SK-N-MC (cell line): ENCODE measurements at regions not wholly inside any gene's neighbourhood (a gene's known extent, or its start where the extent isn't known, plus 50 kb on each side); places are given as distances from the start of the nearest gene placed in this dataset.

Experiments used
- EZH2 ChIP-seq: fragments of 200-600 bp; sonication (generic); IDR thresholded peaks from one replicate; pipeline ENCODE4 v1.6.1; 2017; ENCODE audit warnings: antibody characterized with exemption
- FOXP2 ChIP-seq: optimal IDR thresholded peaks from 2 replicates; pipeline ENCODE3; 2011; ENCODE audit warnings: mild to moderate bottlenecking, moderate library complexity; ENCODE audit not compliant: insufficient read depth; ENCODE audit errors: extremely low read length, control extremely low read depth
- POLR2AphosphoS5 ChIP-seq: IDR thresholded peaks from 2 replicates; pipeline ENCODE4 v1.6.1; 2012; ENCODE audit warnings: mild to moderate bottlenecking, low read depth, low read length, borderline replicate concordance

DNA sequence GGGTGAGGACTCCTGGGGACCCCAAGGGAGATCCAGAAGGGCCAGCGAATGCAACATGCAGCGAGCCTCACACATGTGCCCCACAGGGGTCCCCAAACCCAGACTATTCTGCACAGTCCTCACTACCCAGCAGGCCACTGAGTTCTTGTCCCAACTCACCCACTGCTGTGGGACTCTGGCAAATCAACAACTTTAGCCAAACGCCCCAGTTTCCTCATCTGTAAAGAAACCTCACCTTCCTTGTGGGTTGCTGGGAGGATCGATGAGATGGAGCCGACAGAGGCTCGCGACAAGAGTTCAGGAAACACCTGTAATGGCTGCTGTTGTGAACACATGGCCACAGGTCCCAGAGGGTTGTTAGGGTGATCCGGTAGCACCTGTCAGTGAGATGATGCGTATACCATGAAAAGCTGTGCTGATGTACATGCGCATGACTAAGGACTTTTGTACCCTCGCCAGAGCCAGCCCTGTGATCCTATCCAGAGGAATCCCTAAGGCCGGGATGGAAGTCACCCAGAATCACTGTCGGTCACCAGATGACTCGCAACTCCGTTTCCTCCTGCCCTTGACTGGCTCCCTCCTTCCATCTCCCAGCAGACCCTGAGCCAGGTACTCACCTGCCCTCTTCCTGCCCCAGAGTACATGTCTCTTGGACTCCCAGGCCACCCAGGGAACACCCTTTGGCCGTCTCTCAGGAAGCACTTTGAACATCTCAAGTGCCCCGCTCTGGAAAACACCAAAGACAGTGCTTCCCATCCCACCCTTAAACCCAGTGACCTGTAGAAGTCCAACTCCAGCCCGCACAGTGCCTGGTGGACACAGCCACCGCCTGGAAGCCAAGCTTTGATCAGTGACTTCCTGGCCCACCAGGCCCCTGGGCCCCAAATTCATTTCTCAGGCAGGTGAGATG is 103.3 kb upstream of the ID2 start:
- TF ChIP-seq POLR2AphosphoS5, result no peak
- no peak for TF ChIP-seq EZH2
- TF ChIP-seq FOXP2, result no peak
